NCI-H1930 (cell line): ENCODE measurements at regions not wholly inside any gene's neighbourhood (a gene's known extent, or its start where the extent isn't known, plus 50 kb on each side); places are given as distances from the start of the nearest gene placed in this dataset.

ENCODE experiments used
- DNase-seq, 2 experiments: peaks; one replicate each; lab custom pipeline; 2025; lab: John Stamatoyannopoulos, UW

DNA sequence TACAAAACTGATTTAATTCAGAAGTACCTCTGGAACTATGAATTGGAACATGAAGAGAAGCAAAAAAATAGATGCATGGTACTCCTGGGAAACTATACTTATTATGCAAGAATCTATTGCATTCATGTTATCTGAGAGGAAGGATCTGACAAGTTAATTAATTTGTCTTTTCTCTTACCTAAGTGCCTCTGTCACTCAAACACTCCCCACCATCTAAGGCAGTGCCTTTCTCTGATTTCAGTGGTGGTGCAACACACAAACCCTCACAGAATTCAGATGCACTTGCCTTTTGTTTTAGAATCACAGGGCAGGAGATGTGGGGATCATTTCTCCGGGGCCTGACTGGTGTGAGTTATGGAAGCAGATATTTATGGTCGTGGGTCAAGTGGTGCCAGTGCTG, 52.5 kb upstream of the C9orf72 start:
- no peak for DNase-seq

DNA sequence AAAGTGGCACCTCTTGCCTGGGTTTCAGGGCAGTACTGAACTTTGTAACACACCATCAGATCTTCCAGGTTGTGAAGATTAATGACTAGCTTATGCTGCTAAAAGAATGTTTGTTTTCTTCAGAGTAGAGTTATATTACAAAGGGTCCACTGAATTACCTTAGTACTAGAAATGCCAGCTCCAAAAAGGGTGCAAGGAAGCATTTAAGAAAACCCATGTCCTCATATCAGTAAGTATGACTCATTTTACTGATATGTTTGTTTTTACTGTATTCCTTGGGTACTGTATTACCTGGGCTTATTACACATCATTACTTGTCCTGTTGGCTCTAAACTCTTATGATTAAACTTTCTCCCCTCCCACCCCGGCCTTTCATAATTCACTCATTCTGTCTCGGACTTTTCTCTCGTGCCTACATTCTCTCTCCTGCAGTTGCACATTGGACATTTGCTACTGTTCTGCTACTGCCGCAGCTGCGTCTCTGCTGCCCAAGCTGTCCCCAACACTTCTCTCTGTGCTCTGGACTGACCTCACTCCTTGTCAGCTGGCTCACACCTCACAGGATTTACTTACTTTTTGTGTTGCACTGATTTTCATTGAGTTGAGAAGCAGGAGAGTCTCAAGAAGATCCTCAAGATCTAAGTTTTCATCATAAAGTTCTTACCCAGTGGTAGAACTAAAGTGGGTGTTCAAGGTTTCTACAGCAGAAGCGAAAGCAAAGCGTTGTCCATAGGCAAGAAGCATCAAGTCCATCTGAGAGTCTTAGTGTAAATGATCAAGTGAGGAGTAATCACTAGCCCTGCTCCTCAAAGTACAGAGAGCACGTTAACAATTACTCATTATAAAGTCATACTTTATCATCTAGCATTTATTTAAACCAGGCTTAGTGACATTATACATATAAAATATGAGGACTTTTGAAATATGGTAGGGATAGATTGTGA, 53.2 kb upstream of the C9orf72 start:
- DNase-seq, result no peak

- DNase-seq, result no peak
Observed at GRCh38 chr9:27627188-27627564, 53.9 kb upstream of the C9orf72 start.

DNA sequence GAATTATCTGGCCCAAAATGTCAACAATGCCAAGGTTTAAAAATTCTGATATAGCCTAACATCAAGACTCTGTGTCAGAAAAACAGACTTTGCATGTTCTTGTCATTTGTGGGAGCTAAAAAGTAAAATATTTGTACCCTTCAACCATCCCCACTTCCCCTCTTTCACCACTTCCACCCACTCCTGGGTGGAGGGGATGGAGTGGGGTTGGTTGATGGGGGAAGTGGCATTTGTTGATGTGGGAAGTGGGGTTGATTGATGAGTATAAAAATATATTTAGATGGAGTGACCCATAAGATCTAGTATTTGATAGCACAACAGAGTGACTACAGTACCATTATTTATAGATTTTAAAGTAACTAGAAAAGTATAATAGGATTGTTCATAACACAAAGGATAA, 55.0 kb upstream of the C9orf72 start:
- no peak for DNase-seq

DNA sequence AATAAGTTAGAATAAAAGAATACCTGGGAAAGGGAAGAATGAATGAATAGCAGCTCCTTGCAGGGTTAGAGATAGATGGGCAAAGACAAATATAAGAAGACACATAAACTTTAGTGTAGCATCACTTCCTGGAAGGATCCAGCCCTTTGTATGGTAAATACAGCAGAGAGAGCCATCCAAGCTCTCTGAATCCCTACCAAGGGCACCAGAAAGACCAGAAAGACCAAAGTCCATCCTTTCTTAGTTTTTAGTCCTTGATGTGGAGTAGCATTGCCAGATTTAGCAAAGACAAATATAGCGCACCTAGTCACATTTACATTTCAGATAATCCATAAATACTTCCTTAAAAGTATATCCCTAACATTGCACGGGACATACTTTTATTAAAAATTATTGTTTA, 56.1 kb upstream of the C9orf72 start:
- DNase-seq, result no peak

DNA sequence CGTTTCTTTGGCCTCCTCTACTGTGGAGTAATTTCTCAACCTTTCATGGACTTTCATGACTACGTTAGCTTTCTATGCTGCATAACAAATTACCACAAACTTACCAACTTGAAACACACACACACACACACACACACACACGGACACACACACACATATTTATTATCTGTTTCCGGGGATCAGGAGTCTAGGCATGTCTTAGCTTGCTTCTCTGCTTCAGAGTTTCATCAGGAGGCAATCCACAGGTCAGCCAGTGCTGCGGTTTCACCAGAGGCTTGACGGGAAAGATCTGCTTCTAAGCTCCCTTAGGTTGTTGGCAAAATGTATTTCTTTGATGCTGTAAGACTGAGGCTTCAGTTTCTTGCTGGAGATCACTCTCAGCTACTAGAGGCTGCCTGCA, 59.0 kb upstream of the C9orf72 start:
- DNase-seq, result no peak

DNA sequence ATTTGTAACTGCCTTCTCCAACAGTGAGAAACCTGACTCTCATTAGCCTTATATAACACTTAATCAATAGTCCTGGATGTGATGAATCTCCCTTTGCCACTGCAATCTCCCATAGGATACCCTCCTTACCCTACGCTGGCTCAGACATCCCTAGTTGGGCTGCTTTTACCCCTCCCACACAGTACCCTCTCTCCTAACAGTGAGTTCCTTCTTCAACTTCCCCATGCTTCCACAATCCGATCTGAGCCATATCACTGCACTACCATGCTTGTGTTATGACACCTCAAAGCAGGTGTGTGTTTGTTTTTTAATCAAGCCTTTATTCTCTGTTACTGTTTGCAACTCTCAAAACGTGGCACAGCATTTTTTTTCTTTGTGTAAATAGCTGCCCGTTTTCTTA, 60.5 kb upstream of the C9orf72 start:
- DNase-seq, result no peak

DNA sequence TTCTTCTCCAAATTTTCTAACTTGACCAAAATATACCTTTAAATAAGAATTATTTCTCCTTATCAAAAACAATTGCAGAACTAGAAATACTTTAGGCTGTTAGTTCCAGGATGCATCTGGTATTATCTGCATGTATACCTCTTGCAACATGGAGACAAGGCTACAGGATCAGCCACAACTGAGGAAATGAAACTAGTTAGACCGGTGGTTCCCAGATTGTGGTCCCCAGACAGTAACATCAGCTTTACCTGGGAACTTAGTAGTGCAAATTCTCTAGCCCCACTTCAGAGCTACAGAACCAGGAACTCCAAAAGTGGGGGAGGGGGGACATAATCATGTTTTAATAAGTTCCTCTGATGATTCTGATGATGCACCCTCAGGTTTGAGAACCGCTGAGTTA, 61.6 kb upstream of the C9orf72 start:
- DNase-seq, result no peak

GRCh38 chr9:27638716-27639115, 65.4 kb upstream of the C9orf72 start:
- DNase-seq, result no peak

DNA sequence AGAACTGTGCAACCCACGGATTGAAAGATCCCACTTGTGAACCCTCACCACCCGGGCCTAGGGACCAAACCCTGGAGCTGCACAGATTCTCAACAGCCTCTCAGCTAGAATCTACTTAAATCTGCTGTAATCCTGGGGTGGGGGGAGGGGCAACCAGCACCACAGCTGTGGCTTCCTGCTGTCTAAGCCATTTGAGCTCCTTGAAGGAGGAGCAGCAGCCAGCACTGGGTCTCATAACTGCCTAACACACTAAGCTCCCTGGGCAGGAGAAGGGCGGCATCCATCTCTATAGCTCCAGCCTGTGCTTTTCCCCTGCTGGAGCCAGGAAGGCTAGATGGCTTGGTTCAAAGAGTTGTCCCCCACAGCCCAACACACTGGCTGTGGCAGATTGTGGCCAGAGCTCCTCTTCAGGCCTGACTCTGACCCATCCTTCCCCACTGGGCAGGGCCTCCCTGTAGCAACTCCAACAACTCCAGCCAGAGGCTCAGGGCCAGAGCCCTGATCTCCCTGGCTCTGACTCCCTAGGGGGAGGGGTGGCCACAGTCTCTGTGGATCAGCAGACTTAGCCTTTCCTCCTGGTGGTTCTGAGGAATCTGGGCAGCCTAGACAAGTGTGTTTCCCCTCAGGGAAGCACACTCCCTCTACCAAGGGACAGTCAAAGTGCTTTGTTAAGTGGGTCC, 72.0 kb upstream of the C9orf72 start:
- DNase-seq, result no peak

GRCh38 chr9:27653246-27653645, 80.0 kb upstream of the C9orf72 start:
- no peak for DNase-seq

DNA sequence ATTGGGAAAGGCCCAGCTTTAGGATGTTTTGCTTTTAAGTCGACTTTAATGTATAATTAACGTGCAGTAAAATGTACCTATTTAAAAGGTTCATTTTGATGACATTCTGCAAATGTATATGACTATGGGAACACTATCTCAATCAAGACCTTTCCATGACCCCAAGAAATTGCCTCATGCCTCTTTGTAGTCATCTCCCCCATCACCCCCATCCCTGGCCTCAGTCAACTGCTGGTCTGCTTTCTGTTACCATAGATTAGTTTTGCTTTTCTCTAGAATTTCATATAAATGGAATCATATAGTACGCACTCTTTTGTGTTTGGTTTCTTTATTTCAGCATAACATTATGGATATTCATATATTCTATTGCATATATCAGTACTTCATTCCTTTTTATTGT, 80.7 kb upstream of the C9orf72 start:
- no peak for DNase-seq

- no peak for DNase-seq
Observed at GRCh38 chr9:27654629-27655285, 81.5 kb upstream of the C9orf72 start.

DNA sequence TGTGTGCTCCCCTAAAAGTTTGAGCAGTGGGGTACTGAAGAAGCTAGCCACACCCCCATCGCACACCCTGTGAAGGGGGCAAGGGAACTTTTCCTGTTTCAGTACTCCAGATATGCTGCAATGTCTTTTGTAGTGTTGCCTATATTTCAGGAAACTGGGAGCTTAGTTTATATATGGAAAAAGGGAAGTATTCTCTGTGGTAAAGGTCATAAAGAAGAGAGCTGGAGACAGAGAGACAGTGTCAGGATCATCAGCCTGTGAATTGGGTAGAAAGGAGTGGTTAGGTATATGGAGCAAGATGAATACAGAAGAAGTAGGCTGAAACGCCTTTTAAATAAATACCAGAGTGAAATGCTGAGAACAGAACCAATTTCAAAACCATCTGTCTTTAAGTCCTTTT, 82.2 kb upstream of the C9orf72 start:
- DNase-seq, result no peak

GRCh38 chr9:27659001-27659400, 85.7 kb upstream of the C9orf72 start:
- DNase-seq, result no peak

GRCh38 chr9:27659571-27659970, 86.3 kb upstream of the C9orf72 start:
- DNase-seq, result no peak

- DNase-seq, result no peak
Observed at GRCh38 chr9:27660148-27660547, 86.9 kb upstream of the C9orf72 start.

- DNase-seq, result no peak
Observed at GRCh38 chr9:27663526-27663925, 90.2 kb upstream of the C9orf72 start.

DNA sequence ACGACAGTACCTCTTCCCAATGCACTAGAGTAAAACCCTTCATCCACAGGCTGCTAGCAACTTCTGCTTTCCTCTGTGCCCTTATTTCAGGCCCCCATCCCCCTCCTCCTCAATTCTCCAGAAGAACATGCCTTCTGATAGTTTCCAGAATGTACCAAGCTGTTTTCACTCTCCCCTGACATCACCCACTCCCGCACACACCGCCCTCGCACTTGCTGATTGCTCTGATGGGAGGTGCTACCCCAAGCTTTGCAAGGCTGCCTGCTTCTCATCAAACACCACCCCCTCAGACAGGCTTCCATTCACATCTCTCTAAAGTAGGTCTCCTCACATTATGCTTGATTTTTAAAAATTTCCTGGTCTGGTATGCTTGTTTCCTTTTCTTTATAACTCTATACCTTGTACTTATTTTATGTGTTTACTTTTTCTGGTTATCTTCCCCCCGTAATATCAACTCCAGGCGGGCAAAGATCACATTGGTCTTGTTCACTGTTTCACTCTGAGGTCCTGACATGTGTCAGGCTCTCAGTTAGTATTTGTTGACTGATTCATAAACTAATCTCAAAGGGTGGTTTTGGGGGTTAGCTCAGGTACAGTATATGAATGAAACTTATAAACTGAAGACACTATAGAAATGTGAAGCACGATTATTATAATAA, 91.0 kb upstream of the C9orf72 start:
- no peak for DNase-seq

DNA sequence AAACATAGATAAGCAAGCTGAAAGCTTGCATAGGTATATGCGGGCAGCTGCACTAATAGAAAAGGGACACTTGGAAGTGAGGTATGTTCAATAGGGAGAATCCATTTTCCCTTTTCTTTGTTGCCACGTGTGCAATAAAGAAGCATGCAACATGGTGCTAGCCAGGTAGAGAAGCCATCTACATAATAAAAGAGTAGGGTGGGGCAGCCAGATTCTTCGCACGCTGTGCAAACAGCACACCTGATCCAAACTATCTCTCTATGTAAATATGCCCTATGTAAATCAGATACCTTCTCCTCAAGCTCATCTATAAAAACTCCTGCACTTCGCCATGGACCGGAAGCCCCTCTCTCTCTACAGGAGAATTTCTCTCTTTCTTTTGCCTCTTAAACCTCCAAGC, 91.9 kb upstream of the C9orf72 start:
- no peak for DNase-seq

DNA sequence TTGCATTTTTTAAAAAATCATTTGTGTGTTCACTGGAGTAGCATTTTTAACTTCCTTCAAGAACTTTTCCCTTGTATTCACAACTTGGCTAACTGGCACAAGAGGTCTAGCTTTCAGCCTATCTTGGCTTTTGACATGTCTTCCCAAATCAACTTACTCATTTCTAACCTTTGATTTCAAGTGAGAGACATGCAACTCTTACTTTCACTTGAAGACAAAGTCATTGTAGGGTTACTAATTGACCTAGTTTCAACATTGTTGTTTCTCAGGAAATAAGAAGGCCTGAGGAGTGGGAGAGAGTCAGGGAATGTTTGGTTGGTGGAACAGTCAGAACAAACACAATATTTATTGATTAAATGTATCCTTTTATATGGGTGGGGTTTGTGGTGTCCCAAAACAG, 95.0 kb upstream of the C9orf72 start:
- no peak for DNase-seq

DNA sequence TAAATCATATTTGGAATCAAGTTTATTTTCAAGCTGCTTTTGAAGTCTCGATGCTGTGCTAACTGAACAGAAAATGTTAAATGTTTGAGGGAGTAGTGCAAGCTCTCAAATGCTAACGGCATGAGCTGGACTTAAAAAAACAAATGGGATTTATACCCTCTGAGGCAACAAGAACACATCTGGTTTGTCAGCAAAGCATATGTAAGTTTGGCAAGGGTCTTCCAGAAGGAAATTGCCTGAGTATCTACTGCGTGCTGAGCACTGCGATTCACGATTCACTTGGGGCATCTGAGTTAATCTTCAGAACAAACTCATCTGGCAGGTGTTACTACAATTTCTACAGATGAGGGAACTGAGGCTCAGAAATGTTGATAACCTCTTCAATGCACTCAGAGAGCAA, 98.4 kb upstream of the C9orf72 start:
- no peak for DNase-seq

GRCh38 chr9:27672718-27673117, 99.4 kb upstream of the C9orf72 start:
- no peak for DNase-seq
